ENCODE measurements at regions not wholly inside any gene's neighbourhood (a gene's known extent, or its start where the extent isn't known, plus 50 kb on each side); places are given as distances from the start of the nearest gene placed in this dataset.

DNA sequence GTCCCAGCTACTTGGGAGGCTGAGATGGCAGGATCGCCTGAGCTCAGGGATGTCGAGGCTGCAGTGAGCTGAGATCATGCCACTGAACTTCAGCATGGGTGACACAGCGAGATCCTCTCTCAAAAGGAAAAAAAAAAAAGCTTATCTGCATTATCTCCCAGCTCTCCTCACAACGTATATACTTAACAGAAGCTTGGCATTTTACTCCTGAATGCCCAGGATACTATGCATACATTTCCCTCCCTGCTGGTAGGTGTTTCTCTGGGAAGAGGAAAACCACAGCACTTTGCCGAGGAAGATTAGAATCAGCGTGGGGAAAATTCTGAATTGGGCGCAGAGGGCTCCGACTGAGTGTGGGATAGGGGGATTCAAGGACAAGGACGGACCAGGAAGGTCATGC, 800.6 kb downstream of the DHX35 start:
- Mint-ChIP-seq H3K27ac (no peak overlapping the region), H3K9me3 (peaks cover 4 to 16% (median 6%) of the 10 kb centered on the region in 5 donors), H3K4me1 (no peaks in the 10 kb centered on the region), H3K27me3 (peaks cover 0 to 2% of the 10 kb centered on the region in 2 donors), H3K4me3 (no peak overlapping the region), H3K36me3 (peaks cover 0 to 3% (median 0%) of the 10 kb centered on the region in 3 donors)
- Histone ChIP-seq H3K4me3 (ENCODE audit: low read length) (no peak overlapping the region), H3K36me3 (ENCODE audit: insufficient read depth, low read length) (no peaks in the 10 kb centered on the region), H3K27me3 (ENCODE audit: insufficient read depth, low read length, poor library complexity, severe bottlenecking) (no peaks in the 10 kb centered on the region), H3K27ac (ENCODE audit: low read depth, low read length) (no peak overlapping the region), H3K4me1 (ENCODE audit: insufficient read depth, low read length) (no peaks in the 10 kb centered on the region), H3K9me3 (ENCODE audit: low read length) (no peaks in the 10 kb centered on the region)
- ChIA-PET CTCF (no interaction called here), POLR2A (no interaction called here)
- no peak for DNase-seq

DNA sequence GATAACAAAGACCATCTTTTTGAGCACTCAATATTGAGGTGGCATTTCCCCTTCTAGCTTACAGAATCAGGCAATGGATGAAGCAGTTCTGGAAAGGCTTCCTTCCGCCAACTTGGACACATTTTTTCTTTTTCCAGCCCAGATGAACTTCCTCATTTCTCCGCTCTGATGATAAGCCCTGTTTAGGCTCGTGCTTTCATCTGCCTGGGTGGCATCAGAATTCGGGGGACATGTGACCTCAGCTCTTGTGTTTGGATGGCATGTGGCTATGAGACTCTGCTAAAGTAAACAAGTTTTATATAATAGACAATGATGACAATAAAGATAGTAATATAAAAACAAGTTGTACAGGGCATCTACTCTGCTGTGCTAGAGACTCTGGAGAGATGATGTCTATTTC, 796.7 kb downstream of the DHX35 start:
- Histone ChIP-seq H3K9me3 (ENCODE audit: low read length) (no peaks in the 10 kb centered on the region), H3K27me3 (ENCODE audit: insufficient read depth, low read length, poor library complexity, severe bottlenecking) (no peaks in the 10 kb centered on the region), H3K27ac (ENCODE audit: low read depth, low read length) (no peak overlapping the region), H3K4me1 (ENCODE audit: insufficient read depth, low read length) (no peaks in the 10 kb centered on the region), H3K36me3 (ENCODE audit: insufficient read depth, low read length) (no peaks in the 10 kb centered on the region), H3K4me3 (ENCODE audit: low read length) (no peak overlapping the region)
- ChIA-PET POLR2A (no interaction called here), CTCF (no interaction called here)
- Mint-ChIP-seq H3K36me3 (peaks cover 0 to 3% (median 0%) of the 10 kb centered on the region in 3 donors), H3K9me3 (peaks cover 4 to 11% (median 6%) of the 10 kb centered on the region in 5 donors), H3K27ac (no peak overlapping the region), H3K4me3 (no peak overlapping the region), H3K27me3 (peaks cover 2% of the 10 kb centered on the region in 2 donors), H3K4me1 (no peaks in the 10 kb centered on the region)
- DNase-seq = no peak

DNA sequence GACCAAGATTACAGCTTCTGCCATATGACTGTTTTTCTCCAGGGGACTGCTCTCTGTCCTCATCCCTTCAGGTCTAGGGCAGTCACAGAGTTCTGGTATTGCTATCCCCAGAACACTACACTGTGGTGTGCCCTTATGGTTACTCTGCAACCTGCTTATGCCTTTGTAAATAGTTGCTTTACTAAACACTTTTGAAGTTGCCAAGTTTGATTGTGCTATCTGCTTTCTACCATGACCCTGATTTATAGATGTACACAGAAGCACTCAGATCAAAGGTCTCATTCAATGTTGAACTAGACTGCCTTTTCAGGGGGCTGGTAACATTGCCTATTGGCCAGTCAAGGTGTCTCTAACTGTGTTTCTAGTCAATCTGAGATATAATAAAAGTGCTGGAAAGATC, 794.7 kb downstream of the DHX35 start:
- no peaks in the 10 kb centered on the region for H3K4me1 Mint-ChIP-seq
- H3K4me3 Mint-ChIP-seq = no peak overlapping the region
- Histone ChIP-seq H3K27me3 (ENCODE audit: insufficient read depth, low read length, poor library complexity, severe bottlenecking) (no peaks in the 10 kb centered on the region), H3K36me3 (ENCODE audit: insufficient read depth, low read length) (no peaks in the 10 kb centered on the region), H3K27ac (ENCODE audit: low read depth, low read length) (no peak overlapping the region), H3K4me1 (ENCODE audit: insufficient read depth, low read length) (no peaks in the 10 kb centered on the region), H3K9me3 (ENCODE audit: low read length) (no peaks in the 10 kb centered on the region), H3K4me3 (ENCODE audit: low read length) (no peak overlapping the region)
- CTCF ChIA-PET = no interaction called here
- no peak overlapping the region for H3K27ac Mint-ChIP-seq
- H3K36me3 Mint-ChIP-seq = no peaks in the 10 kb centered on the region
- peaks cover under 1 to 17% (median 4%) of the 10 kb centered on the region in 5 donors for H3K9me3 Mint-ChIP-seq
- DNase-seq = no peak
- POLR2A ChIA-PET = no interaction called here
- peaks cover 2% of the 10 kb centered on the region in 2 donors for H3K27me3 Mint-ChIP-seq

DNA sequence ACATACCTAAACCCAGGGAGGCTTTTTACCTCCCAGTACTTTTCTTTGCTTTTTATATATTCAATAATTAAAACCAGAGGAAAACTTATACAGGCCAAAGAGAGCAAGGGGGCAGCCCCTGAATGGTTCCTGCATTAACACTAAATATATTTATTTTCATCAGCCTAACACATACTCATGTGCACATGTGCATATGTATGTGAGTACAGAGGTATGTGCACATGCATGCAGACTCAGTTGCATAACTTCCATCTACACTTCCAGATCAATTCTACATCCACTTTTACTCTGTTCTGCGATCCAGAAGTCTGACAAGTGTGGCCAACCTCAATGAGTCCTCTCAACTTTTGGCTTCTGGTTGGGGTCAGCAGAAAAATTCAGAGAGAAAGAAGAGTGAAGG, 794.2 kb downstream of the DHX35 start:
- H3K4me3 Mint-ChIP-seq = no peak overlapping the region
- H3K9me3 ChIP-seq (ENCODE audit: low read length) = no peaks in the 10 kb centered on the region
- DNase-seq = no peak
- H3K27ac Mint-ChIP-seq = no peak overlapping the region
- no peaks in the 10 kb centered on the region for H3K4me1 Mint-ChIP-seq
- H3K27me3 ChIP-seq (ENCODE audit: insufficient read depth, low read length, poor library complexity, severe bottlenecking) = no peaks in the 10 kb centered on the region
- H3K36me3 ChIP-seq (ENCODE audit: insufficient read depth, low read length) = no peaks in the 10 kb centered on the region
- no peak overlapping the region for H3K4me3 ChIP-seq (ENCODE audit: low read length)
- ChIA-PET POLR2A (no interaction called here), CTCF (no interaction called here)
- peaks cover 5 to 18% (median 7%) of the 10 kb centered on the region in 5 donors for H3K9me3 Mint-ChIP-seq
- H3K36me3 Mint-ChIP-seq = no peaks in the 10 kb centered on the region
- H3K27me3 Mint-ChIP-seq = peaks cover 2% of the 10 kb centered on the region in 2 donors
- H3K4me1 ChIP-seq (ENCODE audit: insufficient read depth, low read length) = no peaks in the 10 kb centered on the region
- H3K27ac ChIP-seq (ENCODE audit: low read depth, low read length) = no peak overlapping the region

DNA sequence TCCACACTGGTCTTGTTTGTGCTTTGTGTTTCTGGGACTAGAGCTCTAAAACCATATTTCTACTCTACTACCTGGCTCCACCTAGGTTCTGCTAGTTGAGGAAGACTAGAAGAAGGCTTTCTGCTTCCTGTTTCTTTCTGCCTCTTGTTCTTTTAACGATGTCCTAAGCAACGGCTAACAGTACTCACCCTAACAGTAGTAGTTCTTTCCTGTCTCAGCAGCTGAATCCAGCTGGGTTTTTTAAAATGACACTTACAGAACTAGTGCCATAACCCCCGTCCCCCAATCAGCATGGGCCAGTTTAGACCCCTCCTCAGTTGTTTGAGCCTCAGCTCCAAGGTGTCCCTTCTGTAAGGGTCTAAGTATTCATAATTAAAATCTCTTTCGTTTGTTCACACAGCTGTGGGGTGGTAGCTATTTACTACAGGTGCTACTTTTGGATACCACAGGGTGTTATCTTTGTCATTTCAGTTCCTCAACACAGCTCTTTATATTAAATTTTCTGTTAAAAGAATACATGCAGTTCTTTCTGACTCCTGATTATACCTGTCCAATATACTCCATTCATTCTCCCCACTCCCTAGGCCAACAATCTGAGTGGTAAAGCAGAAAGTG, 790.2 kb downstream of the DHX35 start:
- H3K9me3 ChIP-seq (ENCODE audit: low read length) = no peaks in the 10 kb centered on the region
- CTCF ChIA-PET = no interaction called here

DNA sequence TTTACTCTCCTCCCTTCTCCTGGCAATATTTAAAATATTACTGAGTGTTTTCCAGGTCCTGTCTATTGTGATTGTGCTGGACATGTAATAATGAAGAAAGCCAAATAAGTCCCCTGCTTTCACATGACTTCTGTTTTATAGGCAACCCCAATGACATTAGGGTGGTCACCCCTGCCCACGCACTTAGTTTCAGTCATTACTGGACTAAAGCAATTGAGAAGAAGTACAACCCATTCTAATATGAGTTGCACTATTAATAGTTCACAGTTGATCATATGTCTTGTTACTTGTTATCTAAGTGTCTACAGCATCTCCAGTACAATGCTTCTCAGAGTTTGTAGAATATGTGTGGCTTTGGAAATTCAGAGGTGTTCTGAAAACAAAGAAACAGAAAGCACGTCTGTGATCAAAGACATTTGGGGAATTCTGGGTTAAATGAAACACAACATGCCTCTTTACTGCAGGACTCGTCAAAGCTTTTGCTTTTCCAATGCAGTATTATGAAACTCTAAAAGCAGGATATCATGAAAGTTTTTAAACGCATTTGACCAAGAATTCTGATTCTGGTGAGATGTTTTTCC, 789.5 kb downstream of the DHX35 start:
- Histone ChIP-seq H3K27ac (ENCODE audit: low read depth, low read length) (no peak overlapping the region), H3K4me1 (ENCODE audit: insufficient read depth, low read length) (no peaks in the 10 kb centered on the region), H3K36me3 (ENCODE audit: insufficient read depth, low read length) (no peaks in the 10 kb centered on the region), H3K9me3 (ENCODE audit: low read length) (no peaks in the 10 kb centered on the region), H3K27me3 (ENCODE audit: insufficient read depth, low read length, poor library complexity, severe bottlenecking) (no peaks in the 10 kb centered on the region), H3K4me3 (ENCODE audit: low read length) (no peak overlapping the region)
- Mint-ChIP-seq H3K4me3 (no peak overlapping the region), H3K4me1 (no peaks in the 10 kb centered on the region), H3K36me3 (no peaks in the 10 kb centered on the region), H3K27me3 (peaks cover 0 to 2% of the 10 kb centered on the region in 2 donors), H3K9me3 (peaks cover 15 to 25% (median 21%) of the 10 kb centered on the region in 5 donors), H3K27ac (no peak overlapping the region)
- ChIA-PET CTCF (no interaction called here), POLR2A (no interaction called here)
- no peak for DNase-seq

More for the DNA sequence above, 790.2 kb downstream of the DHX35 start:
- H3K4me1 ChIP-seq (ENCODE audit: insufficient read depth, low read length) = no peaks in the 10 kb centered on the region
- Mint-ChIP-seq H3K9me3 (peaks cover 15 to 24% (median 21%) of the 10 kb centered on the region in 5 donors), H3K4me1 (no peaks in the 10 kb centered on the region), H3K4me3 (no peak overlapping the region), H3K36me3 (no peaks in the 10 kb centered on the region), H3K27ac (no peak overlapping the region), H3K27me3 (peaks cover 0 to 2% of the 10 kb centered on the region in 2 donors)
- H3K27ac ChIP-seq (ENCODE audit: low read depth, low read length) = no peak overlapping the region
- H3K4me3 ChIP-seq (ENCODE audit: low read length) = no peak overlapping the region
- no peaks in the 10 kb centered on the region for H3K27me3 ChIP-seq (ENCODE audit: insufficient read depth, low read length, poor library complexity, severe bottlenecking)
- DNase-seq = no peak
- no peaks in the 10 kb centered on the region for H3K36me3 ChIP-seq (ENCODE audit: insufficient read depth, low read length)
- POLR2A ChIA-PET = no interaction called here

DNA sequence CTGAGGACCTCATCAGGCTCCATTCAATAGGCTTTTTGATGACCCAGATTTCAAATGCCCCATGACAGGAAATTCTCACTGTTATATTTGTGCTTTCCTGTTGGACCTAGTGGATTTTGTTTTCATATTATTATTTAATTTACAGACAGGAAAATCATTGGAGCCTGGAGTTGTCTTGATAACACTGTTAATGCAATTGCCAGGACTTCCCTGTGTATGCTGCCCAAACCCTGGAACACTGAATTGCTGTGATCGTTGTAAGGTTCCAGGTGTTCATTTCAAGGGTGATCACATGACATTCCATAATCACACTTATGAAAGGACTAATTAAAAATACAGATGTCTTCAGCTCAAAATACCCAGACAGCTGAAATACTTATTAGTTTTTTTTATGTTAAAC, 783.2 kb downstream of the DHX35 start:
- Mint-ChIP-seq H3K4me3 (no peak overlapping the region), H3K27ac (no peak overlapping the region), H3K9me3 (peaks cover 10 to 18% (median 13%) of the 10 kb centered on the region in 5 donors), H3K4me1 (no peaks in the 10 kb centered on the region), H3K36me3 (no peaks in the 10 kb centered on the region), H3K27me3 (no peaks in the 10 kb centered on the region)
- CTCF ChIA-PET = no interaction called here
- H3K4me3 ChIP-seq (ENCODE audit: low read length) = no peak overlapping the region
- H3K4me1 ChIP-seq (ENCODE audit: insufficient read depth, low read length) = no peaks in the 10 kb centered on the region
- no peaks in the 10 kb centered on the region for H3K9me3 ChIP-seq (ENCODE audit: low read length)
- POLR2A ChIA-PET = no interaction called here
- H3K27ac ChIP-seq (ENCODE audit: low read depth, low read length) = no peak overlapping the region
- DNase-seq = no peak
- H3K27me3 ChIP-seq (ENCODE audit: insufficient read depth, low read length, poor library complexity, severe bottlenecking) = no peaks in the 10 kb centered on the region
- H3K36me3 ChIP-seq (ENCODE audit: insufficient read depth, low read length) = no peaks in the 10 kb centered on the region

DNA sequence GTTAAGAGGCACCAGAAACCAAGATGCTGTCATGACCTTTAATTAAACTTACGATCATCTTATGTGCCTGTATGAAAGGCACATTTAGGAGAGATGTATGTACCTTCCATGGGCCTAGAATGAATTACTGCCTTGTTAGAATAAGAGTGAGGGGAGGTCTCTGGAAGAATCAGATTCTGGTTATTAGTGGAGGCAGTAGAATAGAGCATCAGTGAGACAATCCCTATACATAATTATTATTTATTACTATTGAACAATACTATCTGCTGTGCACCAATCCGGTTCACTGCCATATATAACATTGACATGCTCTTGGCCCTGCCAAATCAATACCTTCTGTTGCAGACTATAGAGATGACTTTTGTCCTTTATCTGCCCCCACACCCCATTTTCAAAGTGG, 776.5 kb downstream of the DHX35 start:
- Histone ChIP-seq H3K9me3 (ENCODE audit: low read length) (no peaks in the 10 kb centered on the region), H3K4me3 (ENCODE audit: low read length) (no peak overlapping the region), H3K27ac (ENCODE audit: low read depth, low read length) (no peak overlapping the region), H3K36me3 (ENCODE audit: insufficient read depth, low read length) (no peaks in the 10 kb centered on the region), H3K4me1 (ENCODE audit: insufficient read depth, low read length) (no peaks in the 10 kb centered on the region), H3K27me3 (ENCODE audit: insufficient read depth, low read length, poor library complexity, severe bottlenecking) (no peaks in the 10 kb centered on the region)
- ChIA-PET CTCF (no interaction called here), POLR2A (no interaction called here)
- H3K4me3 Mint-ChIP-seq = no peak overlapping the region
- no peaks in the 10 kb centered on the region for H3K27me3 Mint-ChIP-seq
- no peaks in the 10 kb centered on the region for H3K4me1 Mint-ChIP-seq
- no peak for DNase-seq
- H3K27ac Mint-ChIP-seq = no peak overlapping the region
- H3K9me3 Mint-ChIP-seq = peaks cover 0 to 9% (median 2%) of the 10 kb centered on the region in 5 donors
- no peaks in the 10 kb centered on the region for H3K36me3 Mint-ChIP-seq
